ENCODE measurements at regions not wholly inside any gene's neighbourhood (a gene's known extent, or its start where the extent isn't known, plus 50 kb on each side); places are given as distances from the start of the nearest gene placed in this dataset.

GRCh38 chr16:55003916-55004315, 73.3 kb downstream of the IRX5 start:
- no peak overlapping the region for H3K9ac ChIP-seq (ENCODE audit: low read length)
- no peaks in the 10 kb centered on the region for H3K4me1 ChIP-seq (ENCODE audit: control insufficient read depth in 2 of 2, insufficient read depth in 2 of 2, low read length in 2 of 2)
- H3K79me2 ChIP-seq (ENCODE audit: control insufficient read depth, insufficient read depth, low read length) = no peaks in the 10 kb centered on the region
- no peak overlapping the region for H3K4me3 Mint-ChIP-seq
- CTCF ChIA-PET = no interaction called here
- no peaks in the 10 kb centered on the region for H4K20me1 ChIP-seq (ENCODE audit: control insufficient read depth, insufficient read depth, low read length, poor library complexity, severe bottlenecking)
- no peak overlapping the region for H2AFZ ChIP-seq (ENCODE audit: insufficient read depth, low read depth, low read length, poor library complexity, severe bottlenecking)
- no peaks in the 10 kb centered on the region for H3K4me1 Mint-ChIP-seq
- H3K27me3 Mint-ChIP-seq = no peaks in the 10 kb centered on the region
- no peak overlapping the region for H3K27ac Mint-ChIP-seq
- 95% methylated on average over 10 of the region's 12 CpGs for WGBS (ENCODE audit: insufficient coverage)
- POLR2A ChIA-PET = no interaction called here
- TF ChIP-seq CTCF (IDR thresholded peaks at IDR 0.05) (no peak), EZH2 (IDR thresholded peaks at IDR 0.05; ENCODE audit: borderline replicate concordance, insufficient read depth, low read depth, low read length, poor library complexity, severe bottlenecking) (no peak)
- no peak overlapping the region for H3K27ac ChIP-seq (ENCODE audit: low read length in 2 of 2)
- peaks cover 0 to 2% (median 0%) of the 10 kb centered on the region in 4 experiments for H3K27me3 ChIP-seq (replicated peaks in 1 of 4; ENCODE audit: control extremely low read depth in 1 of 4, control insufficient read depth in 3 of 4, insufficient read depth in 4 of 4, low read length in 3 of 4)
- H3K9me3 ChIP-seq (ENCODE audit: control extremely low read depth in 1 of 3, control insufficient read depth in 2 of 3, insufficient read depth in 1 of 3, low read length in 2 of 3) = no peaks in the 10 kb centered on the region
- H3K9me3 Mint-ChIP-seq (ENCODE audit: insufficient read depth) = no peaks in the 10 kb centered on the region
- no peak for DNase-seq
- H3K36me3 ChIP-seq (replicated peaks in 1 of 2; ENCODE audit: control extremely low read depth in 1 of 2, control insufficient read depth in 1 of 2, extremely low read depth in 1 of 2, insufficient read depth in 2 of 2, low read length in 1 of 2) = no peaks in the 10 kb centered on the region
- no peak overlapping the region for H3K4me2 ChIP-seq (replicated peaks; ENCODE audit: low read depth, low read length, poor library complexity, severe bottlenecking)
- H3K4me3 ChIP-seq (ENCODE audit: control extremely low read depth in 1 of 5, extremely low read depth in 1 of 5, insufficient read depth in 1 of 5, low read depth in 2 of 5, low read length in 4 of 5) = no peak overlapping the region
- ATAC-seq (ENCODE audit: low read depth) = no peak
- intact Hi-C loops (cut with micrococcal nuclease) = no loop called here

GRCh38 chr16:55007504-55007903, 76.8 kb downstream of the IRX5 start:
- WGBS (ENCODE audit: insufficient coverage) = 98% methylated on average over 4 of the region's 8 CpGs
- H3K27ac ChIP-seq (ENCODE audit: low read length in 2 of 2) = no peak overlapping the region
- DNase-seq = no peak
- no peak overlapping the region for H3K4me2 ChIP-seq (replicated peaks; ENCODE audit: low read depth, low read length, poor library complexity, severe bottlenecking)
- ChIA-PET CTCF (no interaction called here), POLR2A (no interaction called here)
- H3K36me3 ChIP-seq (replicated peaks in 1 of 2; ENCODE audit: control extremely low read depth in 1 of 2, control insufficient read depth in 1 of 2, extremely low read depth in 1 of 2, insufficient read depth in 2 of 2, low read length in 1 of 2) = no peaks in the 10 kb centered on the region
- no peak overlapping the region for H3K4me3 ChIP-seq (ENCODE audit: control extremely low read depth in 1 of 5, extremely low read depth in 1 of 5, insufficient read depth in 1 of 5, low read depth in 2 of 5, low read length in 4 of 5)
- H3K27me3 ChIP-seq (replicated peaks in 1 of 4; ENCODE audit: control extremely low read depth in 1 of 4, control insufficient read depth in 3 of 4, insufficient read depth in 4 of 4, low read length in 3 of 4) = no peaks in the 10 kb centered on the region
- Mint-ChIP-seq H3K27me3 (no peaks in the 10 kb centered on the region), H3K27ac (no peak overlapping the region), H3K4me3 (no peak overlapping the region), H3K9me3 (ENCODE audit: insufficient read depth) (no peaks in the 10 kb centered on the region), H3K4me1 (no peaks in the 10 kb centered on the region)
- H3K9ac ChIP-seq (ENCODE audit: low read length) = no peak overlapping the region
- H2AFZ ChIP-seq (ENCODE audit: insufficient read depth, low read depth, low read length, poor library complexity, severe bottlenecking) = no peak overlapping the region
- H3K79me2 ChIP-seq (ENCODE audit: control insufficient read depth, insufficient read depth, low read length) = no peaks in the 10 kb centered on the region
- no peak for ATAC-seq (ENCODE audit: low read depth)
- no peaks in the 10 kb centered on the region for H4K20me1 ChIP-seq (ENCODE audit: control insufficient read depth, insufficient read depth, low read length, poor library complexity, severe bottlenecking)
- H3K4me1 ChIP-seq (ENCODE audit: control insufficient read depth in 2 of 2, insufficient read depth in 2 of 2, low read length in 2 of 2) = no peaks in the 10 kb centered on the region
- intact Hi-C loops (cut with micrococcal nuclease) = no loop called here
- no peak for TF ChIP-seq CTCF (IDR thresholded peaks at IDR 0.05)
- TF ChIP-seq EZH2 (IDR thresholded peaks at IDR 0.05; ENCODE audit: borderline replicate concordance, insufficient read depth, low read depth, low read length, poor library complexity, severe bottlenecking) = no peak
- H3K9me3 ChIP-seq (ENCODE audit: control extremely low read depth in 1 of 3, control insufficient read depth in 2 of 3, insufficient read depth in 1 of 3, low read length in 2 of 3) = no peaks in the 10 kb centered on the region
